Panc1 (cell line): ENCODE measurements at regions not wholly inside any gene's neighbourhood (a gene's known extent, or its start where the extent isn't known, plus 50 kb on each side); places are given as distances from the start of the nearest gene placed in this dataset.

Experiments used
- POLR2AphosphoS5 ChIP-seq: IDR thresholded peaks from 2 replicates; pipeline ENCODE4 v1.6.1; 2012; ENCODE audit warnings: mild to moderate bottlenecking, low read depth, low read length, moderate library complexity
- SIN3A ChIP-seq: IDR thresholded peaks from 2 replicates; pipeline ENCODE4 v1.6.1; 2012; ENCODE audit warnings: low read depth, mild to moderate bottlenecking, low read length, moderate library complexity, borderline replicate concordance; ENCODE audit not compliant: insufficient read depth
- TCF7L2 ChIP-seq: IDR thresholded peaks from 2 replicates; pipeline ENCODE4 v1.6.1; 2011; ENCODE audit warnings: mild to moderate bottlenecking, low read depth, low read length, inconsistent platforms
- TF ChIP-seq, protein P1 (sequence below): fragments of 450-650 bp; IDR thresholded peaks from 2 replicates; pipeline ENCODE4 v1.5.1; 2017; ENCODE audit warnings: mild to moderate bottlenecking

DNA sequence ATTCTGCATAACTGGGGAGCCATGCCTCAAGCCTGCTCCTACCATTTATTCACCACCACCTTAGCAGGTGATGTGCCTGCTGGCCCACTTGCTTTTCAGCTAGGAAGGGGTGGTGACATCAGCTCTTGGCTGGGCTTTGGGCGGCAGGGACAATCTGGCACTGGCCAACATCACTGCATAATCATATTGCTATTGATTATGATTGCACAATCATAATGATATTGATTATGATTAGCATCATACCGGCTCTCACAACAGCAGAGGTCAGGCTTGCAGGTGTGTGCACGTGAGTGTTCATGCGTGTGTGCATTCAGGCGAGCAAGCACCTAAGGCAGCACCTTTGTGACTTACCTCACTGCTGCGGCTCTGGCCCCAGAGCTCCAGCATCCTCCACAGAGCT lies 273.8 kb downstream of the AJAP1 start:
- TF ChIP-seq, protein P1, sequence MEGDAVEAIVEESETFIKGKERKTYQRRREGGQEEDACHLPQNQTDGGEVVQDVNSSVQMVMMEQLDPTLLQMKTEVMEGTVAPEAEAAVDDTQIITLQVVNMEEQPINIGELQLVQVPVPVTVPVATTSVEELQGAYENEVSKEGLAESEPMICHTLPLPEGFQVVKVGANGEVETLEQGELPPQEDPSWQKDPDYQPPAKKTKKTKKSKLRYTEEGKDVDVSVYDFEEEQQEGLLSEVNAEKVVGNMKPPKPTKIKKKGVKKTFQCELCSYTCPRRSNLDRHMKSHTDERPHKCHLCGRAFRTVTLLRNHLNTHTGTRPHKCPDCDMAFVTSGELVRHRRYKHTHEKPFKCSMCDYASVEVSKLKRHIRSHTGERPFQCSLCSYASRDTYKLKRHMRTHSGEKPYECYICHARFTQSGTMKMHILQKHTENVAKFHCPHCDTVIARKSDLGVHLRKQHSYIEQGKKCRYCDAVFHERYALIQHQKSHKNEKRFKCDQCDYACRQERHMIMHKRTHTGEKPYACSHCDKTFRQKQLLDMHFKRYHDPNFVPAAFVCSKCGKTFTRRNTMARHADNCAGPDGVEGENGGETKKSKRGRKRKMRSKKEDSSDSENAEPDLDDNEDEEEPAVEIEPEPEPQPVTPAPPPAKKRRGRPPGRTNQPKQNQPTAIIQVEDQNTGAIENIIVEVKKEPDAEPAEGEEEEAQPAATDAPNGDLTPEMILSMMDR: no peak
- TF ChIP-seq SIN3A (no peak), POLR2AphosphoS5 (no peak), TCF7L2 (no peak)
